Stimulated activated CD4-positive, alpha-beta T cell treated with anti-CD3 and anti-CD28 coated beads, Interleukin-4, amount 100 ng/mL, for 24 hours (primary cell): ENCODE measurements at regions not wholly inside any gene's neighbourhood (a gene's known extent, or its start where the extent isn't known, plus 50 kb on each side); places are given as distances from the start of the nearest gene placed in this dataset.
"Not testable (repeated sequence)": the region's sequence is repeated elsewhere in the genome, so short reads cannot be mapped to it uniquely, and the experiment has no call there.

Source experiments
- DNase-seq: peaks from one replicate; pipeline ENCODE4 v3.0.0-alpha.2; 2020

DNA sequence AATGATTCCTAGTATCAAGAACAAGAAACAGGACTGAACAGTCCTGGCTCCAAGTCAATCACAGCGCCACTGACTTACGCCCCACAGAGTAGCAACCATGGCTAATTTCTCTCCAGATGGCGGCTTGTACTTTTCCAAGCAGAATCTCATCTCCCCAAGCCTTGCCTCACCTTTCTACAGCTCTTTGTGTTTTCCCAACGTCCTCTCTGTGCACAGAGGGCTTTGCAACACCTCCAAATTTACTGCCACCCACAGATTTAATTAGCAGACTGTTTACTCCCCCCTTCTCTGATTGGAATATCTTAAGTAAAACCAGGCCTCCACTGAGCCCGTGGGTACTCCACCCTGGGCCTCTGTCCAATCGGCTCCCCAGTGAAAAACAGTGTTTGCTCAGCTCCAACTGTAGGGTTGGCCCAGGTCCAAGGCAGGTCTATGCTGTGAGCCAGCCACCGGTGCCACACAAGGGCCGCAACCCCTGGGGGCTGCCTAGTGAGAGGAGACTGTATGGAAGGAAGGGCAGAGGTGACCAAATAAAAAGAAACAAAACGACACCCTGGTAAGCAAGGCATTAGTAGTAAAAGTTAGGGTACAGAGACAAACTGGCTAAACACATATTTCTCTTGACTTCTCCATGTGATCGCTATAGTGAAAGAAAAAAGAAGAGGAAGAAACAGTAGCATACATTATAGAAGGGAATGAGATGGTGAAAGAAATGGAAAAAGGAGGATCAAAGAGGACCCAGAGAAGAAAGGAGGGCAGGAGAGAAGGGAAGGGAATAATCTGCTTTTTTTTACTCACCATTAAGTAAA is 128.4 kb upstream of the SOD1 start:
- DNase-seq: no peak

- no peak for DNase-seq
Measured at GRCh38 chr21:31530364-31530763, 129.1 kb upstream of the SOD1 start.

DNA sequence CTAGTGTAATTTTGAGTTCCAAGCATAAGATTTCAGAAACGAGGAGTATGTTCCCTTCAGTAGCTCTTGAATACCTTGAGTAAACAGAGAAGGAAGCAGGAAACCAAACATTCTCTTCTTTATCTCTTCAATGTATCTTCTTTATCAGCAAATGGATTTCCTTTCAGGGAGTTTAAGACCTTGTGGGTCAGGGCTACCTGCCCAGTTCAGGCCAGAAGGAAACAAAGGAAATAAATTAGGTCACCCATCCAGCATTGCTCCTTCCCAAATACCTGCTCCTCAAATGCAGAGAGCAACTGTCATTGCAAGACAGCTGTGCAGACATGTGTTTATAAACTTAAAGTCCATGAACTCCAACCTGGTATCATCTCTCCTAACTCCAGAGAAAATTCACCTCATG is 130.1 kb upstream of the SOD1 start:
- DNase-seq: no peak

GRCh38 chr21:31526040-31526439 is 133.5 kb upstream of the SOD1 start:
- DNase-seq: no peak

DNA sequence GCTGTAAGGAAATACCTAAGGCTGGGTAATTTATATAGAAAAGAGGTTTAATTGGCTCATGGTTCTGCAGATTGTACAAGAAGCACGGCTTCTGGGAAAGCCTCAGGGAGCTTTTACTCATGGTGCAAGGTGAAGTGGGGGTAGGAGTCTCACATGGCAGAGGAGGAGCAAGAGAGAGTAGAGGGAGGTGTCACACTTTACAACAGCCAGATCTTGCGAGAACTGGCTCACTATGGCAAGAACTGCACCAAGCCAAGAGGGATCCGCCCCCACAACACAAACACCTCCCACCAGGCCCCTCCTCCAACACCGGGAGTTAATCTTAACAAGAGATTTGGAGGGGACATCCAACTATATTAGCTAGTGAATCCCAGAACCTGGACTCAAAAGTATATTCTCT is 135.4 kb upstream of the SOD1 start:
- no peak for DNase-seq

GRCh38 chr21:31521515-31521914 is 138.0 kb upstream of the SOD1 start:
- DNase-seq: no peak

- no peak for DNase-seq
Measured at GRCh38 chr21:31520561-31521098, 138.9 kb upstream of the SOD1 start.

GRCh38 chr21:31518580-31518979 is 140.9 kb upstream of the SOD1 start:
- DNase-seq: no peak

DNA sequence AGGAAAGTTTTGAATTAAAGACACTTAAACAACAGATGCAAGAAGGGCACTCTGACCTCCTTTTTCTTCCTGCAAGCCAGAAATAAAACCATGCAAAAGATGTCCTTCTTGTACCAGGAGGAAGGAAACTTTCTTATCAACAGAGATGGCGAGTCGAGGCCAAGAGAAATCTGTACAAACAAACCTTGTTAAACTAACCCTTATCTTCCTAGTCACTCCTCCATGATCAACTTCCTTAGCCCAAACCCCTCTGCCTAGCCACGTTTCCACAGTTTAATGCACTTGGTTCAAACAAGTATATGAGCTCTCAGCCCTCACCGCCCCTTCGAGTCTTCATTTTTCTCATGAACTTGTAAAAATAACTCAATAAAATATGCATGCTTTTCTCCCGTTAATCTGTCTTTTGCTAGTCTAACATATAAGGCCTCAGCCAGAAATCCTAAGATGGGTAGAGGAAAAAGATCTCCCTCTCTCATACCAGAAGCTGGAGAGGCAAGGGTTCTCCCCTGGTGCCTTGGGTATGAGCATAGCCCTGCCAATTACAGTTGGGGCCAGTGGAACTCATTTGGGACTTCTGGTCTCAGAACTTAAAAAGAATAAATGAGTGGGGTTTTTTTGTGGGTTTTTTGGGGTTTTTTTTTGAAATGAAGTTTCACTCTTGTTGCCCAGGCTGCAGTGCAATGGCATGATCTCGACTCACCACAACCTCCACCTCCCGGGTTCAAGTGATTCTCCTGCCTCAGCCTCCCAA is 141.7 kb upstream of the SOD1 start:
- no peak for DNase-seq

DNA sequence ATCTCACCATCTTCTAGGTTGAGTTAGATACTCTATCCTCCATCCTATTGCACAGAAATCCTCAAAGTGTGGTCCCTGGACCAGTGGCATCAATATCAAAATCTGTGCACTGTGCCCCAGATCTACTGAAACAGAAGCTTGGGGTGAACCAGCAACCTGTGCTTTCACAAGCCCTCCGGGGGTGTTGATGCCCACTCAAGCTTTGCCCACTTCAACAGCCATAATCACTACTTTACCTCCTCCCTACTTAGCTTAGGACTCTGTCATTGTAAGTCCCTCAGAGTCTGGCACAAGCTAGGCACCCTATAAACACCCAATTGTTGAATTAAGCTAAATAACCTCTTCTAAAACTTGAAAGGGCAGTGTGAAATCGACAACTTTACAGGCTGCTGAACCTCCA is 144.2 kb upstream of the SOD1 start:
- DNase-seq: no peak

- no peak for DNase-seq
Measured at GRCh38 chr21:31514598-31514997, 144.9 kb upstream of the SOD1 start.

DNA sequence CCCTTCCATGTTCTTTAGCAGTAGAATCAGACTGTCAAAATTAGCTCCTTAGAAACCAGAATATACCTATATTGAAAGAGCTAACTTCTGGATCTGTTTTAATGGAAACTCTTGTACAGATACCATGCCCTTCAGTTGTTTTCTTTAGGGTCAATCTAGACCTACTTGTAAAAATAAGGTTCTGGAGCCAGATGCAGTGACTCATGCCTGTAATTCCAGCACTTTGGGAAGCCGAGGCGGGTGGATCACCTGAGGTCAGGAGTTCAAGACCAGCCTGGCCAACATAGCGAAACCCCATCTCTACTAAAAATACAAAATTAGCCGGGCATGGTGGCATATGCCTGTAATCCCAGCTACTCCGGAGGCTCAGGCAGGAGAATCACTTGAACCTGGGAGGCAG is 146.0 kb upstream of the SOD1 start:
- DNase-seq: not testable (repeated sequence)

GRCh38 chr21:31511999-31512398 is 147.5 kb upstream of the SOD1 start:
- not testable (repeated sequence) for DNase-seq

DNA sequence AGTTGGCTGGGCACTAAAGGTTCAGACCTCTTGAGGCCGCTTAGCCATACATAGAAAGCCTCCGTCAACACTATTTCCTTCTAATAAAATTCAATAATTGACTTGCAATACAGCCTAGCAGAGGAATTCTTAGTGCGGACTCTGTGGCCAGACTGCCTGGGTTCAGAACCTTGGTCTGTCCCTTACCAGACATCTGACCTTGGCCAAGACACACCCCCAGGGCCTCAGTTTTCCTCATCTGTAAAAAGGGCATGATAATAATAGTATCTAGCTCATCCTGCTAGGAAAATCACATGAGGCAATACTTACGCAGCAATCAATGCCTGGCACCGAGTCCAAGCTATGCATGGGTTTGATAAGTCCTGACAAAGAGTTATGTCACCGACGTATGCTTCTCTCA is 148.2 kb upstream of the SOD1 start:
- no peak for DNase-seq

GRCh38 chr21:31509194-31510017 is 150.1 kb upstream of the SOD1 start:
- DNase-seq: peak; percentile 88

- DNase-seq: no peak
Measured at GRCh38 chr21:31505975-31506374, 153.5 kb upstream of the SOD1 start.

DNA sequence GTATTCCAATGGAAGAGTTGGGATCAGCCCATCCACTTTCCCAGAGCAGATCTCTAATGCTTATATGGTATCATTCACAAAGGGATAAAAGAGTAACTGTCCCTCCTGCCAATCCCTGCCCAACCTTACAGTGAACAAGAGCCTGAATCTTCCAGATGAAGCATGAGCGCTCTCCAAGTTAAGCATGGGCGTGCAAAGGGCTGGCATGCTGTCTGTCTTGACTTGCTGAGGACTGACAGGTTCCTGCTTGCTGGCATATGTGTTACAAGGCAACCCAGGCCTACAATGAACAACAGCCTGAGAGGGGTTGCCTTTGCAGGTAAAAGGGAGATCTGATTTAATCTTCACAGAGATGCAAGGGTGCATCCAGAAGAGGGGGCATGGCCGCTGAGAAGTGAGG is 155.6 kb upstream of the SOD1 start:
- no peak for DNase-seq

- no peak for DNase-seq
Measured at GRCh38 chr21:31503467-31503866, 156.0 kb upstream of the SOD1 start.

DNA sequence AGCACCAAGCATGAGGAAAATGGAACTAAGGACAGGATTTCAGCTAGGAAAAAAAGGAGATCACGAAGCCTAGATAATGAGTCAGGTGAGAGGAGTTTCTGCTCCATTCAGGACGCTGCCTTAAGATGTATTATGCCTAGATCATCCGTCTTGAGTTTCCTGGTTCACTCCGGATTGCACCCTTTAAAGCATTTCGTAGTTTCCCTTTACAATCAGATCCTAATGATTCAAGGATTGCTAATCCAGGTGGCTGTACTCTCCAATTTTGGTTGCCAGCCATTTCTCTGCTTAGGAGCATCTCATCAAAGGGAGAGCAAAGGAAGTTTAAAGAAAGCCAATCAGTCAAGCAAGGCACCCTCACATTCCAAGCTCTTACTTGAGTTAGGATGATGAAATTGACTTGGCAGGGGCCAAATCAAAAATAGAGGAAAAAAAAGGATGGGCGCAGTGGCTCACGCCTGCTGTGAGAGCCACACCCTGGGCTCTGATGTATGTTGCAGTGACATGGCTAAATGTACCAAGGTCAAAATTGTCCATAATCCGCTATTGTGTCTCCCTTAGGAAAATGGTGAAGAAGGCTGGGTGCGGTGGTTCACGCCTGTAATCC is 156.9 kb upstream of the SOD1 start:
- no peak for DNase-seq

- no peak for DNase-seq
Measured at GRCh38 chr21:31501926-31502325, 157.6 kb upstream of the SOD1 start.

- no peak for DNase-seq
Measured at GRCh38 chr21:31500982-31501381, 156.9 kb upstream of the TIAM1 start.

DNA sequence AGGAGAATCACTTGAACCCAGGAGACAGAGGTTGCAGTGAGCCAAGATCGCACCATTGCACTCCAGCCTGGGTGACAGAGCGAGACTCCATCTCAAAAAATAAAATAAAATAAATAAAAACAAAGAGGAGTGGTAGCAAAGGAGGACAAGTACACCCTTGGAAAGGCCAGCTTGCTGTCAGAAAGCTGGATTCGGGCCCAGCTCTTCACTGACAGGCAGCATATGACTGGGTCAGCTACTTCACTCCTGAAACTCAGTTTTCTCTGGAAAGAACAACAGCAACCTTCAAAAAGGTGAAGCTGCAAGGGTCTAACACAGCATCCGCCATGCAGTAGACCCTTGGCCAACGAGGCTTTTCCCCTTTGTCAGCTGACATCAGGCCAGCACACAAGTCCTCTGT is 156.0 kb upstream of the TIAM1 start:
- DNase-seq: no peak

DNA sequence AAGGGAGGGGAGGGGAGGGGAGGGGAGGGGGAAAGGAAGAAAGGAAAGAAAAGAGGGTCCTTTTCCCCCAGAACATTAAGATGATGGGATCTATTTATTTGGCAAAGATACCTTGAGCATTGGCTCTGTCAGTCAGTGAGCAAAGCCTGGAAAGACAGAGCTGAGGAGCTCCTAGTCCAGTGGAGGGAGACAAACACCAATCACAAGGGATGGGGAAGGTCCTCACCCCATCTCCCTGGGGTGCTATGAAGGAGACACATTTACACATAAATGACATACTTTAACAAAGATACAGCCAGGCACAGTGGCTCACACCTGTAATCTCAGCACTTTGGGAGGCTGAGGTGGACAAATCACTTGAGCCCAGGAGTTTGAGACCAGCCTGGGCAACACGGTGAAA is 154.9 kb upstream of the TIAM1 start:
- DNase-seq: no peak
